ENCODE measurements at regions not wholly inside any gene's neighbourhood (a gene's known extent, or its start where the extent isn't known, plus 50 kb on each side); places are given as distances from the start of the nearest gene placed in this dataset.

- no peak for DNase-seq
These were observed 517.9 kb downstream of the PLCL1 start for GRCh38 chr2:198322275-198322674.

- no peak for DNase-seq
These were observed 517.2 kb downstream of the PLCL1 start for GRCh38 chr2:198321522-198322088.

DNA sequence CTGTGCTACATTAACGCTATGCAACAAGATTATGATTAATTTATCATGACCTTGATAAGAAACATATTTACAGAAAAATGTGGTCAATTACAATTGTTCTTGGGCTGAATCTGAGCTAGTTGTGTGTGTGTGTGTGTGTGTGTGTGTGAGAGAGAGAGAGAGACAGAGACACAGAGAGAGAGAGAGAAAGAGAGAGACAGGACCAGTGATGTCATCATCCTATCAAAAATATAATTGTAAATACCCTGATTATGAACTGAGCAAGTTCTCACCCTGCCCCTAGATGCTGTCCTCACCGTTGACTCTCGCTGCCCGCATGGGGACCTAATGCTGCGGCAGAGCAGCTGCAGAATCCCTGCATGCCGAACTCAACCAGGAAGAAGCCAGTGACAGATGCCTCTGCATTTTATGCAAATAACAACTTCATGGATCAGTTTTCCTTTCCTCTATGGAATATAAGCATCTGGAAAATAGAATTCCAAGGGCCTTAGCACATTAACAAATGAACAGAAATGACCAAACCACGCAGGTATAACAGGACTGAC, 512.5 kb downstream of the PLCL1 start:
- DNase-seq: no peak

DNA sequence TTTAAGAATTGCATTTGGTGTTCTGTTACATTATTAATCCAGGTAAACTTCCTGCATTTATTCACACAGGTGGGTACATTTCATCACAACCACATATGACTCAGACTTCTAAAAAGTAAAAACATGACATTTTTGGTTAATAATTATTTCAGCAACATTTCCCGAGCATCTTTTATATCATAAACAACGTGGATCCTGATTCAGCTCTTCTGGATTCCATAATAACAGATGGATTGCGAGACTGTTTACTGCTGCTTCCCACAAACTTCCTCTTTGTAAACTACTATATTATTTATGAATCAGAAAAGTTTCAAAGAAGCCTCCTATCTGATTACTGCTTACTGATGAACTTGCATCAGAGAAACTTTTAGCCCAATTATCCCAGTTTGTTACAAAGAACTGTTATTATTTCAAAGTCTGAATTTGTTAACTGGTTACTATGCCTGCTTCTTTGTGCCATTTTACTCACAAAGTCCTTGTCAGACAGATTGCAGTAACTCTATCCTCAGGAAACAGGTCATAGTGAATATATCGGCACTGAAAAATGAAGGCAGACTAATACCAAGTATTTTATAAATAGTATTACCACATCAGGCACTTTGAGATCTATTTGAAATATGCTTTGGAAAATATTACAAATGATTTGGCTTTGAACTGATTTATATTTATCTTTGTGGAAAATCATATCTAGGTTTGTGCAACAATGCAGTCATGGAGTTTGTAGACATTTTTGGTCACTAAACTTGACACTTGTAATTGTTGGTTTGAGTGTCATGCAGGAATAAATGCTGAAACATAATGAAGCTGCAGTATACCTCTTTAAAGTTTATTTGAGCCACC, 511.6 kb downstream of the PLCL1 start:
- DNase-seq: no peak

GRCh38 chr2:198314559-198315153, 510.3 kb downstream of the PLCL1 start:
- no peak for DNase-seq

DNA sequence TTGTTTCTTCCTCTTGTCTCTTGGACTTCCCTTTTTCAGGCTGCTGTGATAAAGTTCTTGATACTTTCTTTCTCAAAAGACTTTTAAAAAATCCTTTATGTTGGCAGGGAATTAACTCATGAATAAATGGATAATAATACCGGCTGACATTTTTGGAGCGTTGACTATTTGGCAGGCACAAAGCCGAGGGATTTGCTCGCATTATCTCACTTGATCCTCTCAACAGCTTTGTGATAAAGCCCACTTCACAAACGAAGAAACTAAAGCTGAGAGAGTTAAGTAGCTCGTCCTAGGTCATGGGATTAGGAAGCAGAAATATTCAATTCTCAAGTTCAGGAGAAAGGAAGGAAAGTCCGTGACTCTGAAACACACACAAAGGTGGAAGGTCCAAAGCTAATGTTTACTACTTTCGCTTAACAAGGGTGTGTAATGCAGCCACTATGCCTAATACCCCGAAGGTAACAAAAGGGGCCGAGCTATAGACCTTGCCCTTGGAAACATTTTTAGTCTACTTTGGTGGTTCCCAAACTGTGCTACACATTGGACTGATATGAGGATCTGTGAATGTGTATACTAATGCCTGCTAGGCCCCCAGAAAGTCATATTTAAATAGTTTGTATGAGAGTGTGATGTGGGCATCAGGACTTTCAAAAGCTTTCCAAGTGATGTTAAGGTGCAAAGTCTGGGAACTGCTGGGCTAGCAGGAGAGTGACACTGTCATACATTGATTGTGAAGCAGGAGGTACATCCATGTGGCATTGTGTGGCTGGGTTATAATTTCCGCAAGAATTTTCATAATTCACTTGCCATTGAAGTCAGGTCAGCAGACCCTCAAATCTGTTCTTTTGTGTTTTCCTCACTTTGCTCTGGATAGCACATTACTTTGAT, 508.4 kb downstream of the PLCL1 start:
- no peak for DNase-seq

DNA sequence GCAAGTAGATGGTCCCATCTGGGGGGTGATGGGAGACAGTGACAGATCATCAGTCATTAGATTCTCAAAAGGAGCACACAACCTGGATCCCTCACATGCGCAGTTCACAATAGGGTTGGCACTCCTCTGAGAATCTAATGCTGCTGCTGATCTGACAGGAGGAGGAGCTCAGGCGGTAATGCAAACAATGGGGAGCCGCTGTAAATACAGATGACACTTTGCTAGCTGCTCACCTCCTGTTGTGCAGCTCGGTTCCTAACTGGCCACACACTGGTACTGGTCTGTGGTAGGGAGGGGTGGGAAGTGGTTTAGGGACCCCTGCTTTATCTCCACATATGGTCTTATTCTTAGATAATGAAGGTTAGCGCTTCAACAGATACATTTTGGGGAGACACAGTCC, 506.6 kb downstream of the PLCL1 start:
- DNase-seq: no peak

DNA sequence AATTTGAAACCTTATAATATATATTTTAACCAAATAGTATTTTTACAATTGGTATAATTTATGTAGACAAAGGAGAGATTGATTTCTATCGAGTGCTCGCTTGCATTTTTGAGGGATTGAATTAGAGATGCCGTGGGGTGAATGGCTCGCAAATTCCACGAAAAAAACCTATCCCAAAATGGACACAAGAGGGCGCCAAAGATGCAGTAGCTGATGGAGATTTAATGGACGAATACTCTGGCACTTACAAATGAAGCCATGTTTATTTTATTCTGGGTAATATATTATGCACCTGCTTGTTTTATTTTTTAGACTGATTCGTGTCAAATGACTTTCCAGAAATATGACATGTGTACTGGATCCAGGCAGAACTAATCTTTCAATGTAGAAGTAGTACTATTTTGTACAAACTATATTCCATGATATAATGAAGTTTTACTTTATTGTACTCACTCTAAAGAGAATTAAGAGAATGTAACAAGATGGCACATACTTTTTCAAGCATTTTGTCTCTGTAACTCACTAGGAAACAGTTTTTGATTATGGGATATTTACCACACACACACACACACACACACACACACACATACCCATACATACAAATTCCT, 505.4 kb downstream of the PLCL1 start:
- DNase-seq: peak; percentile 5 to 9 (median 7)

DNA sequence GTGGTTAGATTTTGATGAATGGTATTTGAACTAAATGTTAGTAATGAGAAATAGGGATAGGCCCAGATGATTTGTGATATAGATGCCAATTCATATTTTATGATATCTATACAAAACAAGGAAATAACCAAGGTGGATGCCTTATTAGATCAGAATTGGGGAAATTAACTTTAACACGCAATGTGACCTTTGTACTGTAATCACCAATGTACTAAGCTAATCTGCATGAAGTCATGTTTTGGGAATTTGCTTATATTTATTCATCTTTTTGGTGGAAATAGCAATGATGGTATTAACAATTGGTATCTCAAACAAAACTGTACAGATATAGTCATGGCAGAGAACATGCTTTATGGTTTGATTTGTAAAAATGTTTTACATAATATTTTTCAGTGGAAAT, 504.7 kb downstream of the PLCL1 start:
- DNase-seq: no peak

DNA sequence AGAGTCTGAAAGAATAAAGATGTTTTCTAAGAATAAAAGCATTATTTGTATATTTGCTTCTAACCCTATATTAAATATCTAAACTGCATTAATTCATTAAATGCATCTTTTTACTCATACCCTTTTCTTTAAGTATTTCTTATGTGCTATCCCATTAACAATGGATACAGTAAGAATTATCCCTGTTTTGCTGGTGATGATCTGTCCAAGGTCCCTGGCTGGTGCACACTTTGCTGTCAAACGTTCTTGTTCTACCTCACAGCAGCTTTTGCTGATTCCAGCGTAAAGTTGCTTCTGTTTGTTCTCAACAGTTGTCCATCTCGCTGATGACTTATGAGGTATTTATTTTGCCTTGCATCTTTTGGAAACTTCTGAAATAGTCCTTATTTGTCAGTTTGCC, 504.0 kb downstream of the PLCL1 start:
- no peak for DNase-seq

DNA sequence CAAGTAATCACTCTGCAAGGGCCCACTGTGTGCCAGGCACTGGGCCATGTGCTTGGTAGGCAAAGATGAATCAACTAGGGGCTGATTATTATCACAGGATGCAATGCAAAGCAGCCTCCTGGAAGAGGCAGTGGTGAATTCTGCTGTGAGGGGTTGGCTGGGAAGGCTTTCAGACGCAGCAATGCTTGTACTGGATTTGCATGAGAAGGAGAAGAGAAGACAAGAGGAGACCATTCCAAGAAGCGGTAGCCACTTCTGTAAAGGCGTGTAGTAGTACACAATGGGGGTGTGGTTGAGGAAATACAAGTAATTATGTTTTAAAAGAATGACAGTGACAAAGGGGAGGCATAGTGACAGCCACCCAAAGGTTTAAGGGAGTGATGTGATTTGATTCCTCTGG, 502.7 kb downstream of the PLCL1 start:
- no peak for DNase-seq

- no peak for DNase-seq
These were observed 500.5 kb downstream of the PLCL1 start for GRCh38 chr2:198304859-198305258.

DNA sequence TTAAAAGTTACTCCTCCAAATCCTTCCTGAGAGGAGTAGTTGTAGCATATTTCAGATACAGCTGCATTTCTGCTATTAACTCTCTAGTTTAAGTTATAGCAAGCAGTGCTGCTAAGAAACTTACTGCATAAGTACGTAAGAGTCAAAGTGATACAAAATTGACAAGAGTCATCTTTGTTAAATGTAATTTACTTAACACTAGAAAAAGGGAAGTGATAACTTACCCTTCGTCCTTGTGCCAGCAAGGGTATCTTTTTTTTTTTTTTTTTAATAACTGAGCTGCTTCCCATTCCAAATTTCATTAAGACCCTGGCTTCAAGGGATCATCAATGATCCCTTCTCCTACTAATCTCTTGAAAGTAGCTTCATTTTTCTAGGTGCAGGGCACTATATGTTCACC, 493.0 kb downstream of the PLCL1 start:
- DNase-seq: no peak

DNA sequence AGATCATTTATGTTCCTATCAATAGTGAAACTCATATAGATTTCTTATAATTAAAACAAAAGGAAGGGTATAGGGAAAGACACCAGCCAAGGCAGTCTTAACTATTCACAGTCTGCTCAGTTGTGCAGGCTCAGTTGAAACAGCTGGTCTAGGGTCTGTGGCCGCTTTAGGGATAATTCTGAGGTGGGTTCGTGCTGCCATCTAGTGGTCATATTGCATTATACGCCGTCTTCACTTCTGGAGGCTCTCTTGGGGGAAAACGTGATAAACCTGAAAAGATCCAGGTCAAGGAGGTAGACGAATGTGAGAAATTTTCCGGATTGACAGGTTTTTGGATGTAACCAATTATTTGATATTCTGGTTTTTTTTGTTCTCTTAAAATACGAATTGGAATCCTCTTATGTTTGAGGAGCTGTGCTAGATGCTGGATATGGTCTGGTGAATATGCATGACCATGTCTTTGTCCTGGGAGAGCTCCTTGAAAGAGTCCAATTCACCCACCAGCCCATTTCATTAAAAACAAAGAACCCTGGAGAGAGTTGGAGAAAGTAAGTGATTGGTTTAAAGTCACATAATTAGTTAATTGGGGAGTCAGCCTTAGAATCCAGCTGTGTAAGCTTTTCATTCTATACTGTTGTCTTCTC, 492.4 kb downstream of the PLCL1 start:
- DNase-seq: peak; percentile 4 to 39 (median 16)

DNA sequence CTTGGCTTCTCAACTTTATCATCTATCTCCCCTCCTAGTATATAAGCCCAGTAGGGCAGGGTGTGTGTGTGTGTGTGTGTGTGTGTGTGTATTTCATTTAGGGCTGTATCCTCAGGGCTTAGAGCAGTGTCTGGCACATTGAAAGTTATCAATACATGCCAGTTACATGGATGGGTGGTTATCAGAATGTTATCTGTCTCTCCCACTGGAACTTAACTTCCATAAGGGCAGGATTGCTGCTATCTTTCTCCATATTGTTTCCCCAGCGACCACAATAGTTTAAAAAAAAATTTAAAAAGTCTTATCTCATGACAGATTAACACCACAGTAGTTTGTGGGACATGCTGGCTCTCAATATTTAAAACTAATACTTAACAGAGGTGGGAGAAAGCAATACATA, 488.9 kb downstream of the PLCL1 start:
- no peak for DNase-seq

GRCh38 chr2:198289811-198290210, 485.4 kb downstream of the PLCL1 start:
- DNase-seq: no peak

DNA sequence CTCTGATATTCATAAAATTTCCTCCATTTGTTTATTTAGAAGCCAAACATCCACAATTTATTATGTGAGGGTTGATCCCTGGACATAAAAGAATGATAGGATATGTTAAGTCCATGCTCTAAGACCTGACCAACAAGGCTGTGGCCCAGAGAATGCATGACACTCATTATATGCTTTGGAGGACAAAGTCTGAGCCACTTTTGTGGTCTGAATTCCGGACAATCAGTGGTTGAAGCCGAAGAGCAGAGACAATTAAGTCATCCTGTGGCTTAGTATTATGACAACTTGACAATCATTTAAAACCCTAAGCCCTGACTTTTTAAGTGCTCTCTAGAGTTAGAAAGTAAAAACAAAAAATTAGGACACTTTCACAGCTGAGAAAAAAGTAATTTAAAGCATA, 483.3 kb downstream of the PLCL1 start:
- no peak for DNase-seq

DNA sequence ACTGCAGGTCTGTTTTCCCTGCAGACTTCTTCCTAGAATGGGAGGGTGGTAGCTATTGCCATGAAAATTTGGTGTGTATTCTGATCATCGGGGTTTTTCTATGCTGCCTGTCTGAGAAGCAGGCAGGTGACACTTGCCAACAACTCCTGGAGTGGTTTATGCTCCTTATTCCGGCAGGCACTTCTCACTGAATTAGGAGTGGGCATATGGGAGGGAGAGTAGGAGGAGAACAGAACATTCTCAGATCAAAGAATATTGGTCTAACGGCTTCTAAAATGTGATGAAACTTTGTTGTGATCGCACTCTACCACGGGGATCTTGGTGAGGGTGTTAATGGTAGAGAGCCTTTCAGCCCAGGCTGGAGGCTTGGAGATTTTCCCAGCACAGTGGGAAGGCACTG, 480.8 kb downstream of the PLCL1 start:
- no peak for DNase-seq

GRCh38 chr2:198283146-198283545, 478.8 kb downstream of the PLCL1 start:
- DNase-seq: no peak

DNA sequence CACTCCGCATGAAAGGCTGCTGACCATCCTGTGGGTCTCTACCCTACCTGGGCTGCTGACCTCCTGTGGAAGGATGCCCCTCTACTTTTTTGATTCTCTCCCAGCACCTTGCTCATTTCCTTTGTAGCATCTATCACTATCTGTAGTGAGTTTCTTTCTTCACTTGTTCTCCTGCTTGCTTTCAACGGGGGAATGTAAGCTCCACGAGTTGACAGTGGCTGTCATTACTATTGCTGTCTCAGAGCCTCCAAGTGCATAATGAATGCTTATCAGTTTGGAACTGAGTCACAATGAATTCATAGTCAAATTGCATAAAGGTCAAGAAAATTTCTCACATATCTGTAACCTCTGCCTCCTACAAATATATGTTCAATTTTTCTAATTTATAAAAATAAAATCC, 477.7 kb downstream of the PLCL1 start:
- no peak for DNase-seq

GRCh38 chr2:198280145-198280544, 475.8 kb downstream of the PLCL1 start:
- DNase-seq: no peak

GRCh38 chr2:198279026-198279425, 474.6 kb downstream of the PLCL1 start:
- DNase-seq: no peak
